Sigmoid colon (tissue), 4 donors: ENCODE measurements at regions not wholly inside any gene's neighbourhood (a gene's known extent, or its start where the extent isn't known, plus 50 kb on each side); places are given as distances from the start of the nearest gene placed in this dataset.

Experiments used
- EP300 ChIP-seq, 4 donors: sonication (generic); formaldehyde crosslinking; IDR thresholded peaks; one replicate each; pipeline ENCODE4 v1.6.1; 2017; ENCODE audit warnings: antibody characterized with exemption in 4 of 4
- POLR2AphosphoS5 ChIP-seq, 4 donors: sonication (generic); formaldehyde crosslinking; IDR thresholded peaks; one replicate each; pipeline ENCODE4 v1.6.1; 2017; ENCODE audit warnings: antibody characterized with exemption in 4 of 4
- TF ChIP-seq, protein P1 (sequence below), 4 experiments: fragments of 450-650 bp in 3 of 4; fragments of 200-600 bp in 1 of 4; IDR thresholded peaks; one replicate each; pipeline ENCODE4 v1.5.1; 2016 to 2019; ENCODE audit warnings: antibody characterized with exemption in 4 of 4, mild to moderate bottlenecking in 3 of 4, moderate library complexity in 2 of 4

DNA sequence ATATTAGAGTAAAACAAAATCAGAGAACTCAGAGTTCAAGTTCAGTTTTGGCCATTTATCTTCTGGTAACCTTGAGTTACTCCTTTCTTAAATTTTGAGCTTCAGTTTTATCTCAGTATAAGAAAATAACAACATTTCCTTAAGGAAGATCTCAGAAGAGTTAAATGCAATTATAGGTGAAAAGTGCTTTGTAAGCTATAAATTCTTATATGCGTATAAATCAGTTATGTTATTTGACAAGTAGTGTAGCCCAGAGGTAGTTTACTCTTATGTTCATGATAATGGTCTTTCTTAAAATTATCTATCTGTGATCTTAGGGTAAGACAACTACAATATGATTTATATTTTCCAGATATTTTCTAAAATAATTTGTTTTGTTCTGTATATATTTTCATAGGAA is 89.8 kb downstream of the LHX9 start:
- no peak for TF ChIP-seq EP300 (IDR thresholded peaks at IDR 0.05)
- TF ChIP-seq, protein P1, sequence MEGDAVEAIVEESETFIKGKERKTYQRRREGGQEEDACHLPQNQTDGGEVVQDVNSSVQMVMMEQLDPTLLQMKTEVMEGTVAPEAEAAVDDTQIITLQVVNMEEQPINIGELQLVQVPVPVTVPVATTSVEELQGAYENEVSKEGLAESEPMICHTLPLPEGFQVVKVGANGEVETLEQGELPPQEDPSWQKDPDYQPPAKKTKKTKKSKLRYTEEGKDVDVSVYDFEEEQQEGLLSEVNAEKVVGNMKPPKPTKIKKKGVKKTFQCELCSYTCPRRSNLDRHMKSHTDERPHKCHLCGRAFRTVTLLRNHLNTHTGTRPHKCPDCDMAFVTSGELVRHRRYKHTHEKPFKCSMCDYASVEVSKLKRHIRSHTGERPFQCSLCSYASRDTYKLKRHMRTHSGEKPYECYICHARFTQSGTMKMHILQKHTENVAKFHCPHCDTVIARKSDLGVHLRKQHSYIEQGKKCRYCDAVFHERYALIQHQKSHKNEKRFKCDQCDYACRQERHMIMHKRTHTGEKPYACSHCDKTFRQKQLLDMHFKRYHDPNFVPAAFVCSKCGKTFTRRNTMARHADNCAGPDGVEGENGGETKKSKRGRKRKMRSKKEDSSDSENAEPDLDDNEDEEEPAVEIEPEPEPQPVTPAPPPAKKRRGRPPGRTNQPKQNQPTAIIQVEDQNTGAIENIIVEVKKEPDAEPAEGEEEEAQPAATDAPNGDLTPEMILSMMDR (IDR thresholded peaks at IDR 0.05): no peak
- TF ChIP-seq POLR2AphosphoS5 (IDR thresholded peaks at IDR 0.05): no peak
